Stimulated activated CD8-positive, alpha-beta memory T cell treated with anti-CD3 and anti-CD28 coated beads, Interleukin-12 subunit alpha, Interleukin-12 subunit beta, amount 100 ng/mL, for 4 hours (primary cell): ENCODE measurements at regions not wholly inside any gene's neighbourhood (a gene's known extent, or its start where the extent isn't known, plus 50 kb on each side); places are given as distances from the start of the nearest gene placed in this dataset.
"Not testable (repeated sequence)": the region's sequence is repeated elsewhere in the genome, so short reads cannot be mapped to it uniquely, and the experiment has no call there.

Experiments used
- DNase-seq: peaks from one replicate; pipeline ENCODE4 v3.0.0-alpha.2; 2020; ENCODE audit warnings: low read depth

DNA sequence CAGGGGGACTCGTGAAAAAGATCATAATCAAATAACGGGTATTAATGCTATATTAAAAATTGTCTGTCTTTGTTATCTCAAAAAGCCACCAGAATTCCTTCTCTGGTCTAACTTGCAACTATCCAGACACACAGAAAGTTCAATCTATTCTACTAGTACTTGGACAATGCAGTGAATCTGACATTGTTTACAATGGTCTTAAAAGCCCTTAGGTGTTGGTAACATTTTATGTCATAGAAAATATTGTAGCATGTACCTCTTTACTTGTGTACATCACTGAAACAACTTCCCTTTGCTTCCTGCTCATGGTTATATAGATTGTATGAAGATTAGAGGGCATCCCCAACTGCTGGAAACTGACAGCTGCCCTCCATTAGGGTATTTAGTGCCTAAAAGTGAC is 71.1 kb upstream of the PPP3CA start:
- DNase-seq = no peak

DNA sequence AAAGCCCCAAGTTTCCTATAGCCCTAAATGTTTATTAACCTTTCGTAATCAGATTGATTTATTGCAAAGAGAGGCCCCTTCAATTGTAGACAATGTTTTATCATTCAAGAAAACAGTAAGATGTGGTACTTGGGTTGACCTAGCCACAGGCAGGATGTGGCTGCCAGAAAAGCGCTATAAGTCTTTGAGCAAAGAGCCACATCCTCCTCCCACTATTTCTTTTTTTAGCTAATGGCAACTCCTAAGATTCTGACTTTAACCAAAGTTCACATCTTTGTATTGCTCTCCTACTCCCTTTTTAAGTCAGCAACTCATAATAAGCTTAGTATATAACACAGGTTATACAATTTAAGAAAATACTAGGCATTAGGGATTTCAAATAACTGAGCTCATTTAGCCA is 70.7 kb upstream of the PPP3CA start:
- DNase-seq = peak; percentile 32

DNA sequence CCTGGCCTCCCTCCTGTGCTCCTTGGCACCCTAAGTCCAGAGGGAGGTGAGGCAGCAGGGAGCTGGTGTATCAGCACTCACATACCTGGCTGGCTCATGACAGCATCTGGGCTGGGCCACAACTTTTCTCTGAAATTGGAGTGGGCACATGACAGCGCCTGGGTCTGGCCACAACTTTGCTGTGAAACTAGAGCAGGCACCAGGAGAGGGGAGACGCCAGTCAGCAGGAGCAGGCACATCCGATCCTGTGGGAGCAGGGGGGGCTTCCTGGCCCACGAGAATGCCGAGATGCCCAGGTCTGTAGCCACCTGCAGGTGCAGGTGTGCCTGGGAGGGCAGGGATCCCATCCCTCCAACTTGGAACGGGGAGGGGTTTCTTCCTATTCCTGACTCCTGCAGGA is 69.7 kb upstream of the PPP3CA start:
- no peak for DNase-seq

GRCh38 chr4:101415962-101416361 is 68.6 kb upstream of the PPP3CA start:
- no peak for DNase-seq

GRCh38 chr4:101414496-101414895 is 67.2 kb upstream of the PPP3CA start:
- DNase-seq = no peak

GRCh38 chr4:101411926-101412325 is 64.6 kb upstream of the PPP3CA start:
- no peak for DNase-seq

DNA sequence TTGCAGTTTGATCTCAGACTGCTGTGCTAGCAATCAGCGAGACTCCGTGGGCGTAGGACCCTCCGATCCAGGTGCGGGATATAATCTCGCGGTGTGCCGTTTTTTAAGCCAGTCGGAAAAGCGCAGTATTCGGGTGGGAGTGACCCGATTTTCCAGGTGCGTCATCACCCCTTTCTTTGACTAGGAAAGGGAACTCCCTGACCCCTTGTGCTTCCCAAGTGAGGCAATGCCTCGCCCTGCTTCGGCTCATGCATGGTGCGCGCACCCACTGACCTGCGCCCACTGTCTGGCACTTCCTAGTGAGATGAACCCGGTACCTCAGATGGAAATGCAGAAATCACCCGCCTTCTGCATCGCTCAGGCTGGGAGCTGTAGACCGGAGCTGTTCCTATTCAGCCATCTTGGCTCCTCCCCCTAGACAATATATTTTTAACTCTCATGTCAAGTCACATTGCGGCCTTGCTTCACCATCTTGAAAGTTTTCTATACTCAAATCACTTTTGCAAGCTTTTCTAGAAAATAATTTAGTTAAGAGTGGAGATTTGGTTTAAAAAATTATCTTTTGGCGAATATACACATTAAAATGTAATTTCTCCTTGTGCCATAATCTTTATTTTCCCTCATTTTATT is 64.1 kb upstream of the PPP3CA start:
- DNase-seq = not testable (repeated sequence)

GRCh38 chr4:101400096-101400495 is 52.8 kb upstream of the PPP3CA start:
- no peak for DNase-seq

DNA sequence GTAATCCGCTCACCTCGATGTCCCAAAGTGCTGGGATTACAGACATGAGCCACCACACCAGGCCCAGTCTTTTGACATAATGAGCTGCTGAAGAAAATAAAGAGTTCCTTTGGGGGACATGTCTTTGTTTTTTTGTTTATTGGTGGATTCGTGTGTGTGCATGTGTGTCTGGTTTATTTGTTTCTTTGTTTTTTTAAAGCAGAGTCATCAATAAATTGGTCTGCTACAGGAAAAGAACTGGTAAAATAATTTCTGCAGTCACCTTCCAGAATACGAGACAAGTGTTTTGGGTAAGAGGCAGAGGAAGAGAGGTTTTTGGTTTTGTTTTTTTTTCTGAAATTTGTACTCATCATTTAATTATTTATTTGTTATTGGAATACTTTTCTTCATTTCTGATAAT is 51.5 kb upstream of the PPP3CA start:
- no peak for DNase-seq
